BJ (cell line): ENCODE measurements at regions not wholly inside any gene's neighbourhood (a gene's known extent, or its start where the extent isn't known, plus 50 kb on each side); places are given as distances from the start of the nearest gene placed in this dataset.

ENCODE experiments used
- CTCF ChIA-PET: fragments of 350-600 bp; formaldehyde crosslinking; extraction: SDS; loops from one replicate; lab custom pipeline; 2021; ENCODE audit warnings: antibody characterized with exemption, inconsistent platforms; lab: Yijun Ruan, JAX
- POLR2A ChIA-PET: fragments of 300-600 bp; sonication (Branson Sonifier 250); formaldehyde crosslinking; extraction: SDS; loops from one replicate; lab custom pipeline; 2021; ENCODE audit warnings: antibody characterized with exemption; lab: Charles Lee
- DNase-seq: peaks from one replicate; pipeline ENCODE4 v3.0.0-alpha.2; 2011; ENCODE audit warnings: low read depth
- H3K27me3 ChIP-seq: 2 replicates; pipeline ENCODE4 v1.6.0; 2011; ENCODE audit warnings: low read length; ENCODE audit not compliant: control insufficient read depth, insufficient read depth
- H3K36me3 ChIP-seq: 2 replicates; pipeline ENCODE4 v1.5.1; 2011; ENCODE audit warnings: low read length; ENCODE audit not compliant: control insufficient read depth, insufficient read depth
- H3K4me3 ChIP-seq: 2 replicates; pipeline ENCODE4 v1.5.1; 2011; ENCODE audit warnings: low read depth, mild to moderate bottlenecking, control low read depth, low read length
- CTCF ChIP-seq: IDR thresholded peaks from 2 replicates; pipeline ENCODE4 v1.5.1; 2011; ENCODE audit warnings: low read depth, mild to moderate bottlenecking, control low read depth, inconsistent platforms, low read length, moderate library complexity; ENCODE audit not compliant: insufficient read depth

- Histone ChIP-seq H3K27me3 (peaks cover 13% of the 10 kb centered on the region), H3K36me3 (no peaks in the 10 kb centered on the region), H3K4me3 (no peak overlapping the region)
- CTCF ChIA-PET: no interaction called here
- DNase-seq: no peak
- TF ChIP-seq CTCF: no peak
- POLR2A ChIA-PET: no interaction called here
These were observed 75.0 kb downstream of the ZIC5 start for GRCh38 chr13:99896369-99897075.

GRCh38 chr13:99895444-99896368, 75.9 kb downstream of the ZIC5 start:
- no peak for DNase-seq
- Histone ChIP-seq H3K4me3 (no peak overlapping the region), H3K27me3 (peaks cover 13% of the 10 kb centered on the region), H3K36me3 (no peaks in the 10 kb centered on the region)
- ChIA-PET POLR2A (no interaction called here), CTCF (no interaction called here)
- no peak for TF ChIP-seq CTCF

- Histone ChIP-seq H3K4me3 (no peak overlapping the region), H3K27me3 (peaks cover 12% of the 10 kb centered on the region), H3K36me3 (no peaks in the 10 kb centered on the region)
- DNase-seq: no peak
- CTCF ChIA-PET: no interaction called here
- no peak for TF ChIP-seq CTCF
- POLR2A ChIA-PET: no interaction called here
These were observed 76.6 kb downstream of the ZIC5 start for GRCh38 chr13:99894840-99895443.

GRCh38 chr13:99894105-99894839, 77.3 kb downstream of the ZIC5 start:
- H3K36me3 ChIP-seq: no peaks in the 10 kb centered on the region
- ChIA-PET POLR2A (no interaction called here), CTCF (no interaction called here)
- peaks cover 12% of the 10 kb centered on the region for H3K27me3 ChIP-seq
- DNase-seq: no peak
- no peak for TF ChIP-seq CTCF
- H3K4me3 ChIP-seq: no peak overlapping the region
